ENCODE measurements at regions not wholly inside any gene's neighbourhood (a gene's known extent, or its start where the extent isn't known, plus 50 kb on each side); places are given as distances from the start of the nearest gene placed in this dataset.

GRCh38 chr18:24727685-24728084 lies 267.2 kb downstream of the HRH4 start:
- Mint-ChIP-seq H3K4me3 (no peak overlapping the region), H3K27me3 (no peaks in the 10 kb centered on the region), H3K9me3 (no peaks in the 10 kb centered on the region), H3K36me3 (ENCODE audit: low read depth) (no peaks in the 10 kb centered on the region), H3K27ac (no peak overlapping the region), H3K4me1 (peaks cover 2% of the 10 kb centered on the region)
- no peak for ATAC-seq (ENCODE audit: low read depth)
- no peak for TF ChIP-seq CTCF (IDR thresholded peaks at IDR 0.05)
- no peak for DNase-seq
- POLR2A ChIA-PET = no interaction called here
- intact Hi-C loops (cut with micrococcal nuclease) = loop anchor here (10.0 kb wide), 1 partner anchor 123 kb away; no protein-coding TSS in a partner anchor
- CTCF ChIA-PET = interaction anchor here (1.4 to 2.5 kb wide), 6 partner anchors 10 to 367 kb away, joined by 7 to 21 read pairs (median 10); no protein-coding TSS in a partner anchor

GRCh38 chr18:24731158-24731557 lies 270.7 kb downstream of the HRH4 start:
- H3K9me3 Mint-ChIP-seq = no peaks in the 10 kb centered on the region
- no peak overlapping the region for H3K27ac Mint-ChIP-seq
- intact Hi-C loops (cut with micrococcal nuclease) = no loop called here
- ChIA-PET POLR2A (no interaction called here), CTCF (interaction anchor here (1.0 kb wide), 1 partner anchor 242 kb away, joined by 3 read pairs; no protein-coding TSS in a partner anchor)
- no peaks in the 10 kb centered on the region for H3K36me3 Mint-ChIP-seq (ENCODE audit: low read depth)
- no peak for TF ChIP-seq CTCF (IDR thresholded peaks at IDR 0.05)
- no peaks in the 10 kb centered on the region for H3K27me3 Mint-ChIP-seq
- peaks cover 2% of the 10 kb centered on the region for H3K4me1 Mint-ChIP-seq
- H3K4me3 Mint-ChIP-seq = no peak overlapping the region
- ATAC-seq (ENCODE audit: low read depth) = no peak
- no peak for DNase-seq

DNA sequence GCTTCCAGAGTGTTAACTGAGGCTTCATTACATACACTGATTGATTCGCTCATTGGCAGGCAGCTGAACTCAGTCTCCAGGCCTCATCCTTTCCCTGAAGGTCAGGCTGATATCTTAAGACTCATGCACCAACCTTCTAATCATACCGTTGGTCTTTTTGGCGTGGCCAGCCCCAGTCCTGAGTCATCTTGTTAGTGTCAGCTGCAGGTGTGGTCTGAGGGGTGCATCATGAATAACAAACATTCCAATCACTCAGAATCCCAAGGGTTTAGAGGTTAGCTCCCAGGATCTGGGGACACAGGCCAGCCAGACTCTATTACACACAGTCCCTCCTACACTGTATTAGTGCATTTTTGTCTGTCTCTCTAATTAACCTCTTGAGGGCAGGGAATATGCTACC lies 271.5 kb downstream of the HRH4 start:
- Mint-ChIP-seq H3K27me3 (no peaks in the 10 kb centered on the region), H3K9me3 (no peaks in the 10 kb centered on the region), H3K4me3 (no peak overlapping the region), H3K27ac (no peak overlapping the region), H3K4me1 (no peaks in the 10 kb centered on the region), H3K36me3 (ENCODE audit: low read depth) (no peaks in the 10 kb centered on the region)
- ChIA-PET CTCF (interaction anchor here (1.0 kb wide), 1 partner anchor 243 kb away, joined by 3 read pairs; no protein-coding TSS in a partner anchor), POLR2A (no interaction called here)
- DNase-seq (no peak), ATAC-seq (ENCODE audit: low read depth) (no peak)
- TF ChIP-seq CTCF (IDR thresholded peaks at IDR 0.05) = no peak
- intact Hi-C loops (cut with micrococcal nuclease) = no loop called here

GRCh38 chr18:24734058-24734457 lies 273.6 kb downstream of the HRH4 start:
- ChIA-PET POLR2A (no interaction called here), CTCF (no interaction called here)
- ATAC-seq (ENCODE audit: low read depth) (no peak), DNase-seq (no peak)
- no peak for TF ChIP-seq CTCF (IDR thresholded peaks at IDR 0.05)
- Mint-ChIP-seq H3K36me3 (ENCODE audit: low read depth) (no peaks in the 10 kb centered on the region), H3K27me3 (no peaks in the 10 kb centered on the region), H3K9me3 (no peaks in the 10 kb centered on the region), H3K4me3 (no peak overlapping the region), H3K4me1 (no peaks in the 10 kb centered on the region), H3K27ac (no peak overlapping the region)
- intact Hi-C loops (cut with micrococcal nuclease) = no loop called here

DNA sequence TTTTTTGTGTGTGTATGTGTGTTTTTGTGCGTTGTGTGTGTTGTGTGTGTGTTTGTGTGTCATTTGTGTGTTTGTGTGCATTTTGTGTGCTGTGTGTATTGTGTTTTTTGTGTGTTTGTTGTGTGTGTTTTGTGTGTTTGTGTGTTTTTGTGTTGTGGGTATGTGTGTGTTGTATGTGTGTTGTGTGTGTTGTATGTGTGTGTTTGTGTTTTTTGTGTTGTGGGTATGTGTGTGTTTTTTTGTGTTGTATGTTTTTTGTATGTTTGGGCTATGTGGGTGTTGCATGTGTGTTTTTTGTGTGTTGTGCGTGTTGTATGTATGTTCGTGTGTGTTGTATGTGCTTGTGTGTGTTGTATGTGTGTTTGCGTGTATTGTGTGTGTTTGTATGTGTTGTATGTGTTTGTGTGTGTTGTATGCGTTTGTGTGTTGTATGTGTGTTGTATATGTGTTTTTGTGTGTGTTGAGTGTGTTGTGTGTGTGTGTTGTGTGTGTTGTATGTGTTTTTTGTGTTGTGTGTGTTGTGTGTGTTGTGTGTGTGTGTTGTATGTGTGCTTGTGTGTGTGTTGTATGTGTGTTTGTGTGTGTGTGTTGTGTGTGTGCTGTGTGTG lies 275.3 kb downstream of the HRH4 start:
- ATAC-seq (ENCODE audit: low read depth) = no peak
- POLR2A ChIA-PET = no interaction called here
- no peak for TF ChIP-seq CTCF (IDR thresholded peaks at IDR 0.05)
- Mint-ChIP-seq H3K27ac (no peak overlapping the region), H3K9me3 (no peaks in the 10 kb centered on the region), H3K27me3 (no peaks in the 10 kb centered on the region), H3K36me3 (ENCODE audit: low read depth) (no peaks in the 10 kb centered on the region), H3K4me3 (no peak overlapping the region), H3K4me1 (no peaks in the 10 kb centered on the region)
- intact Hi-C loops (cut with micrococcal nuclease) = no loop called here
- CTCF ChIA-PET = no interaction called here
- DNase-seq = no peak

Measured in activated B cell treated with CpG ODN at 0.5 μM for 24 hours (primary cell).